A549 (cell line): ENCODE measurements at regions not wholly inside any gene's neighbourhood (a gene's known extent, or its start where the extent isn't known, plus 50 kb on each side); places are given as distances from the start of the nearest gene placed in this dataset.

Experiments
- CEBPB ChIP-seq, 2 experiments: fragments of >200 bp in 1 of 2; sonication (Bioruptor Twin) in 1 of 2; formaldehyde crosslinking in 1 of 2; IDR thresholded peaks; 2 replicates each; pipeline ENCODE4 v1.6.1; 2012 to 2016
- MAFK ChIP-seq: fragments of 450-650 bp; IDR thresholded peaks from 2 replicates; pipeline ENCODE4 v1.6.1; 2014; ENCODE audit not compliant: partially characterized antibody
- TFCP2L1 ChIP-seq: fragments of 250-450 bp; sonication (Bioruptor Pico); IDR thresholded peaks from 2 replicates; pipeline ENCODE4 v1.5.0; 2021; ENCODE audit warnings: mild to moderate bottlenecking
- ZSCAN20 ChIP-seq: fragments of 250-450 bp; sonication (Bioruptor Pico); IDR thresholded peaks from 2 replicates; pipeline ENCODE4 v1.8.0; 2022; ENCODE audit warnings: mild to moderate bottlenecking, moderate library complexity

- TF ChIP-seq MAFK (no peak), ZSCAN20 (CRISPR knock-in tag) (no peak), TFCP2L1 (CRISPR knock-in tag) (no peak), CEBPB (IDR thresholded peaks at IDR 0.05) (no peak)
These were observed 49.9 kb upstream of the HAO2 start for GRCh38 chr1:119318466-119319309.
